Tibial nerve (tissue), 4 donors: ENCODE measurements at regions not wholly inside any gene's neighbourhood (a gene's known extent, or its start where the extent isn't known, plus 50 kb on each side); places are given as distances from the start of the nearest gene placed in this dataset.

ENCODE experiments used
- CTCF ChIP-seq, 5 experiments: fragments of 200-600 bp in 3 of 5; fragments of 450-650 bp in 2 of 5; sonication (generic) in 3 of 5; IDR thresholded peaks; one replicate each; pipeline ENCODE4 v1.5.1; 2016 to 2019; ENCODE audit warnings: antibody characterized with exemption in 5 of 5, mild to moderate bottlenecking in 3 of 5, moderate library complexity in 2 of 5
- EP300 ChIP-seq, 2 donors: sonication (generic); formaldehyde crosslinking; IDR thresholded peaks; one replicate each; pipeline ENCODE4 v1.6.1; 2017; ENCODE audit warnings: antibody characterized with exemption in 2 of 2, mild to moderate bottlenecking in 1 of 2

- TF ChIP-seq EP300 (IDR thresholded peaks at IDR 0.05) (peak; percentile 22 to 65), CTCF (IDR thresholded peaks at IDR 0.05) (no peak)
Observed at GRCh38 chr9:73689051-73689870, 537.6 kb downstream of the ANXA1 start.
